GM21447 (cell line): ENCODE measurements at regions not wholly inside any gene's neighbourhood (a gene's known extent, or its start where the extent isn't known, plus 50 kb on each side); places are given as distances from the start of the nearest gene placed in this dataset.

ENCODE experiments used
- ATAC-seq: cut with Tn5 transposase; IDR thresholded peaks from one replicate; pipeline ENCODE4 v1.9.1; 2021; ENCODE audit not compliant: unreplicated experiment

- no peak for ATAC-seq
Measured at GRCh38 chr10:123587110-123587509, 79.0 kb upstream of the GPR26 start.

GRCh38 chr10:123588386-123588914 is 77.7 kb upstream of the GPR26 start:
- no peak for ATAC-seq

- ATAC-seq: no peak
Measured at GRCh38 chr10:123595661-123596060, 70.5 kb upstream of the GPR26 start.

GRCh38 chr10:123597676-123598075 is 68.5 kb upstream of the GPR26 start:
- no peak for ATAC-seq

- no peak for ATAC-seq
Measured at GRCh38 chr10:123599366-123599849, 66.7 kb upstream of the GPR26 start.

- ATAC-seq: no peak
Measured at GRCh38 chr10:123600177-123600576, 66.0 kb upstream of the GPR26 start.

GRCh38 chr10:123603130-123603529 is 63.0 kb upstream of the GPR26 start:
- ATAC-seq: no peak

GRCh38 chr10:123604506-123604905 is 61.6 kb upstream of the GPR26 start:
- ATAC-seq: no peak

- no peak for ATAC-seq
Measured at GRCh38 chr10:123606006-123606405, 60.1 kb upstream of the GPR26 start.

- ATAC-seq: no peak
Measured at GRCh38 chr10:123606955-123607354, 59.2 kb upstream of the GPR26 start.

- no peak for ATAC-seq
Measured at GRCh38 chr10:123607386-123607785, 58.8 kb upstream of the GPR26 start.

GRCh38 chr10:123608047-123608446 is 58.1 kb upstream of the GPR26 start:
- no peak for ATAC-seq

- no peak for ATAC-seq
Measured at GRCh38 chr10:123611243-123611642, 54.9 kb upstream of the GPR26 start.

- no peak for ATAC-seq
Measured at GRCh38 chr10:123611876-123612275, 54.3 kb upstream of the GPR26 start.

- ATAC-seq: no peak
Measured at GRCh38 chr10:123613346-123613850, 52.8 kb upstream of the GPR26 start.

- ATAC-seq: no peak
Measured at GRCh38 chr10:123614888-123615287, 51.3 kb upstream of the GPR26 start.
